Gastroesophageal sphincter (tissue), 4 donors: ENCODE measurements at regions not wholly inside any gene's neighbourhood (a gene's known extent, or its start where the extent isn't known, plus 50 kb on each side); places are given as distances from the start of the nearest gene placed in this dataset.
"Not testable (repeated sequence)": the region's sequence is repeated elsewhere in the genome, so short reads cannot be mapped to it uniquely, and the experiment has no call there.

Source experiments
- ATAC-seq: fragments of 150-250 bp; one replicate; pipeline ENCODE4 v1.9.1; 2016; ENCODE audit warnings: mild to moderate bottlenecking, moderate library complexity
- H3K27ac ChIP-seq, 4 donors: fragments of 200-600 bp; sonication (generic) in 3 of 4; 1 replicate in 3 of 4; 2 replicates in 1 of 4; pipeline ENCODE4 v1.5.1; 2016 to 2019
- H3K27me3 ChIP-seq: fragments of 200-600 bp; sonication (generic); one replicate; pipeline ENCODE4 v1.5.1; 2019
- H3K36me3 ChIP-seq, 2 donors: fragments of 200-600 bp; sonication (generic); one replicate each; pipeline ENCODE4 v1.5.1; 2019; ENCODE audit warnings: control low read depth in 1 of 2
- H3K4me1 ChIP-seq, 3 donors: fragments of 200-600 bp; sonication (generic); 1 replicate in 2 of 3; 2 replicates in 1 of 3; pipeline ENCODE4 v1.5.1; 2016 to 2019; ENCODE audit warnings: control low read depth in 2 of 3
- H3K4me3 ChIP-seq, 2 donors: fragments of 200-600 bp; sonication (generic); one replicate each; pipeline ENCODE4 v1.5.1; 2019; ENCODE audit warnings: mild to moderate bottlenecking in 1 of 2, moderate library complexity in 1 of 2
- H3K9me3 ChIP-seq, 3 donors: fragments of 200-600 bp; sonication (generic); one replicate each; pipeline ENCODE4 v1.5.1; 2017 to 2019; ENCODE audit warnings: control low read depth in 2 of 3
- EP300 ChIP-seq: sonication (generic); formaldehyde crosslinking; IDR thresholded peaks from one replicate; pipeline ENCODE4 v1.6.1; 2017; ENCODE audit warnings: antibody characterized with exemption, mild to moderate bottlenecking
- POLR2A ChIP-seq, 2 donors: fragments of 450-650 bp; IDR thresholded peaks; one replicate each; pipeline ENCODE4 v1.6.1; 2017; ENCODE audit warnings: antibody characterized with exemption in 2 of 2, mild to moderate bottlenecking in 2 of 2, moderate library complexity in 1 of 2
- POLR2AphosphoS5 ChIP-seq: sonication (generic); formaldehyde crosslinking; IDR thresholded peaks from one replicate; pipeline ENCODE4 v1.6.1; 2017; ENCODE audit warnings: antibody characterized with exemption
- WGBS, 2 donors: methylation state at CpG; one replicate each; pipeline ENCODE4 v1.1.5; 2018; ENCODE audit warnings: low coverage in 1 of 2; 5-methylcytosine and 5-hydroxymethylcytosine counted together
- TF ChIP-seq, protein P1 (sequence below), 4 experiments: fragments of 200-600 bp in 2 of 4; fragments of 450-650 bp in 2 of 4; sonication (generic) in 1 of 4; IDR thresholded peaks; one replicate each; pipeline ENCODE4 v1.5.1; 2017 to 2019; ENCODE audit warnings: antibody characterized with exemption in 4 of 4, mild to moderate bottlenecking in 2 of 4, moderate library complexity in 2 of 4

DNA sequence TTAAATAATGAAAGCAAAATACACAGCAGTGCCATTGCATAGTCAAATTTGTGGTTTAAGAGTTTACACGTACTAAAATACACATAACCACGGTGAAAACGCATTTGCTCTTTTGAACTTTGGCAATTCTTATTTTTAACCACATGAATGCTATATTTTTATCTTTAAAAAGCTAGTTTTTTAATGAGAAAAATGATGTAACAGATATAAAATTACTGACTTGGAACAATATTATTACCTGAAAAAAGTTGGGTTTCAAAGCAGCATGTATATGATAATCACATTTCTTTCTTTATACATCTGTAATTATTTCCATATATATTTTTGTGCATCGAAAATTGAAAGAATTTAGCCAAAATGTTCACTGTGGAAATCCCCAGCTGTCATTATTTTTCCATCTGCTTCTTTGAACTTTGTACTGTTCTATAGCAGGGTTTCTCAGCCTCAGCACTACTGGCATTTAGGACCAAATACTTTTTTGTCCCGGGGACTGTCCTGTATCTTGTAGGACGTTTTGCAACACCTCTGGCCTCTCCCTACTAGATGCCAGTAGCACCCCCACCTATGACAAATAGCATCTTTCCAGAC, 75.9 kb upstream of the CAB39 start:
- Histone ChIP-seq H3K9me3 (no peaks in the 10 kb centered on the region), H3K36me3 (no peaks in the 10 kb centered on the region), H3K27me3 (no peaks in the 10 kb centered on the region), H3K27ac (no peak overlapping the region), H3K4me1 (no peaks in the 10 kb centered on the region), H3K4me3 (no peak overlapping the region)
- no peak for ATAC-seq
- WGBS, 2 donors, result 45 to 62% methylated on average over 6 of the region's 6 CpGs
- TF ChIP-seq POLR2AphosphoS5 (no peak), POLR2A (IDR thresholded peaks at IDR 0.05) (no peak), EP300 (no peak)
- TF ChIP-seq, protein P1, sequence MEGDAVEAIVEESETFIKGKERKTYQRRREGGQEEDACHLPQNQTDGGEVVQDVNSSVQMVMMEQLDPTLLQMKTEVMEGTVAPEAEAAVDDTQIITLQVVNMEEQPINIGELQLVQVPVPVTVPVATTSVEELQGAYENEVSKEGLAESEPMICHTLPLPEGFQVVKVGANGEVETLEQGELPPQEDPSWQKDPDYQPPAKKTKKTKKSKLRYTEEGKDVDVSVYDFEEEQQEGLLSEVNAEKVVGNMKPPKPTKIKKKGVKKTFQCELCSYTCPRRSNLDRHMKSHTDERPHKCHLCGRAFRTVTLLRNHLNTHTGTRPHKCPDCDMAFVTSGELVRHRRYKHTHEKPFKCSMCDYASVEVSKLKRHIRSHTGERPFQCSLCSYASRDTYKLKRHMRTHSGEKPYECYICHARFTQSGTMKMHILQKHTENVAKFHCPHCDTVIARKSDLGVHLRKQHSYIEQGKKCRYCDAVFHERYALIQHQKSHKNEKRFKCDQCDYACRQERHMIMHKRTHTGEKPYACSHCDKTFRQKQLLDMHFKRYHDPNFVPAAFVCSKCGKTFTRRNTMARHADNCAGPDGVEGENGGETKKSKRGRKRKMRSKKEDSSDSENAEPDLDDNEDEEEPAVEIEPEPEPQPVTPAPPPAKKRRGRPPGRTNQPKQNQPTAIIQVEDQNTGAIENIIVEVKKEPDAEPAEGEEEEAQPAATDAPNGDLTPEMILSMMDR (IDR thresholded peaks at IDR 0.05), result no peak

DNA sequence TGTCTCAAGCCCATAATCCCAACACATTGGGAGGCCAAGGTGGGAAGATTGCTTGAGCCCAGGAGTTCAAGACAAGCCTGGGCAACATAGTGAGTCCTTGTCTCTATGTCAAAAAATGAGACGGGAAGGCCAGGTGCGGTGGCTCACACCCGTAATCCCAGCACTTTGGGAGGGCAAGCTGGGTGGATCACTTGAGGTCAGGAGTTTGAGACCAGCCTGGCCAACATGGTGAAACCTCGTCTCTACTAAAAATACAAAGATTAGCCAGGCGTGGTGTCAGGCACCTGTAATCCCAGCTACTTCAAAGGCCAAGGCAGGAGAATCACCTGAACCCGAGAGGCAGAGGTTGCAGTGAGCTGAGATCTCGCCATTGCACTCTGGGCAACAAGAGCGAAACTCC, 75.2 kb upstream of the CAB39 start:
- not testable (repeated sequence) for ATAC-seq

DNA sequence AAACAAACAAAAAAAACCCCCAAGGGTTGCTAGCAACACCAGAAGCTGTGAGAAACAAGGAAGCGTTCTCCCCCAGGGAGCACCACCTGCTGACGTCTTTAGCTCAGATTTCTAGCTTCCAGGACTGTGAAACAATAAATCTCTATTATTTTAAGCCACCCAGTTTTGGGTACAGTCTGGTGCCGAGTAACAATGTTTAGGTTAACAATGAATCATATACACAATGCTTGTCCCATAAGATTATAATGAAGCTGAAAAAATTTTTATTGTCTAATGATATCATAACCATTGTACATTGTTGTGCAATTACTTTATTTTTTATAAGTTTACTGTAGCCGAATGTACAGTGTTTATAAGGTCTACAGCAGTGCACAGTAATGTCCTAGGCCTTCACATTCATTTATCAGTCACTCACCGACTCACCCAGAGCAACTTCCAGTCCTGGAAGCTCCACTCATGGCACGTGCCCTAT, 72.1 kb upstream of the CAB39 start:
- Histone ChIP-seq H3K27ac (no peak overlapping the region), H3K27me3 (no peaks in the 10 kb centered on the region), H3K36me3 (no peaks in the 10 kb centered on the region), H3K9me3 (no peaks in the 10 kb centered on the region), H3K4me3 (no peak overlapping the region), H3K4me1 (no peaks in the 10 kb centered on the region)
- TF ChIP-seq, protein P1 (IDR thresholded peaks at IDR 0.05), result no peak
- no peak for TF ChIP-seq EP300
- TF ChIP-seq POLR2A (IDR thresholded peaks at IDR 0.05), result no peak
- TF ChIP-seq POLR2AphosphoS5, result no peak
- no peak for ATAC-seq
- 70 to 71% methylated on average over 6 of the region's 6 CpGs for WGBS, 2 donors

More for the DNA sequence above, 75.2 kb upstream of the CAB39 start:
- not testable (repeated sequence) for H3K4me1 ChIP-seq, H3K27ac ChIP-seq, H3K36me3 ChIP-seq, H3K4me3 ChIP-seq, H3K27me3 ChIP-seq, H3K9me3 ChIP-seq
- 74% methylated on average over 5 to 7 of the region's 8 CpGs for WGBS, 2 donors

DNA sequence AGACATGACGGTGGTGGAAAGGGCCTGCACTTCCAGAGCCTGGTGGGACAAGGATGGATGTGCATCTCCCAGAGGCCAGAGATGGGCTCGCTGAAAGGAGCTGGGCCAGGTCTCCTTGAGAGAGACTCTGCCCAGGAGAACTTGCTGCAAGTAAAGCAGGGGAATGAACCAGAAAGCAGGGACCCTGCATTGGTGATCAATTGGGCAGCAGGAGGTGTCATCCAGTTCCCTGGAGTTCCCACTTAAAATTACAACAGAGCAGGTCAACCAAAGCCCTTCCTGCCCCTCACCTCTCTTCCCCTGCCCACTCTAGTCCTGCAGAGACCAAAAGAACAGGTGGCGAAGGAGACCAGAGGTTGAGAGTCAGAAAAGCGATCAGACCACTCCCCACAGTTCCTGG, 69.7 kb upstream of the CAB39 start:
- Histone ChIP-seq H3K4me1 (no peaks in the 10 kb centered on the region), H3K36me3 (no peaks in the 10 kb centered on the region), H3K9me3 (no peaks in the 10 kb centered on the region), H3K4me3 (no peak overlapping the region), H3K27ac (peak overlapping the region in 1 of 4 donors; percentile 24), H3K27me3 (no peaks in the 10 kb centered on the region)
- TF ChIP-seq POLR2AphosphoS5 (no peak), POLR2A (IDR thresholded peaks at IDR 0.05) (no peak), EP300 (no peak)
- TF ChIP-seq, protein P1 (IDR thresholded peaks at IDR 0.05), result no peak
- WGBS, 2 donors, result 75 to 92% methylated on average over 1 to 4 of the region's 4 CpGs
- no peak for ATAC-seq

DNA sequence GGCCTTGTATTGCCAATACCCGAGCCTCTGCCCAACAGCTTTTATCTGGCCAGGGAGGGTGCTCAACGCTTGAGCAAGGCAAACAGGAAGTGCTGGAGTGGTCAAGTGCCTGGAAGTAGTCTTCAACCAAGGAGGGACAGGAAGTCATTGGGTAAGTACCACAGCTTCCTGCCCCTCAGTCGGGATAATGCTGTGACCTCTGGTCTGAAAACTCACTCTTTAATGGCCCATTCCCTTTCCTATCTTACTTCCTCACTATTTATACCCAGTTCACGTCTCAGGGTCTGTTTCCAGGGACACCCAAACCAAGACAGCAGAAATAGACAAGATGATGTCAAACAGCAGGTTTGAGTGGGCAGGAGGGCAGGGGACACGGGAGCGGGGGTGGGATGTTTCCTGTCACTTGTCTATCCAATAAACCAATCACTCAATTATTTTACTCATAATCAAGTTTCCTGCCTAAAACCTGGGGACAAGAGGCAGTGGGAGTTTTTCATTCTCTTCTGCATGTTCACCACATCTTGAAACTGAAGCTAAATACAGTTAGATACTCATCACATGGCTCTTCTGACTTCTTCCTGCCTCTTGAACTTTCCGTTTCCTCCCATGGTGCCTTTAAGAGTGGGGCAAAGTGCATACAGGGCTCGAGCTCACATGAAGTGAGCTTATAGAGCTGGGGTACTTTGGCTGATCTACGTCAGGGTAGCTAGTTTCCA, 68.9 kb upstream of the CAB39 start:
- H3K27ac ChIP-seq, result peak overlapping the region in 1 of 4 donors; percentile 47
- no peaks in the 10 kb centered on the region for H3K36me3 ChIP-seq
- no peaks in the 10 kb centered on the region for H3K27me3 ChIP-seq
- WGBS, 2 donors, result 48 to 84% methylated on average over 4 to 9 of the region's 9 CpGs
- H3K9me3 ChIP-seq, result no peaks in the 10 kb centered on the region
- no peaks in the 10 kb centered on the region for H3K4me1 ChIP-seq
- TF ChIP-seq, protein P1 (IDR thresholded peaks at IDR 0.05), result no peak
- TF ChIP-seq EP300 (no peak), POLR2A (IDR thresholded peaks at IDR 0.05) (no peak), POLR2AphosphoS5 (no peak)
- H3K4me3 ChIP-seq, result no peak overlapping the region
- peak; percentile 41 for ATAC-seq
